GM12891 (cell line): ENCODE measurements at regions not wholly inside any gene's neighbourhood (a gene's known extent, or its start where the extent isn't known, plus 50 kb on each side); places are given as distances from the start of the nearest gene placed in this dataset.

Experiments
- POLR2A ChIP-seq: IDR thresholded peaks from 2 replicates; pipeline ENCODE4 v1.6.1; 2011; ENCODE audit warnings: low read depth, low read length, control low read depth
- POLR2AphosphoS5 ChIP-seq: IDR thresholded peaks from 2 replicates; pipeline ENCODE4 v1.6.1; 2011; ENCODE audit warnings: low read depth, low read length, control low read depth
- SPI1 ChIP-seq: IDR thresholded peaks from 2 replicates; pipeline ENCODE4 v1.6.1; 2011; ENCODE audit warnings: low read depth, low read length, control low read depth
- TAF1 ChIP-seq: IDR thresholded peaks from 2 replicates; pipeline ENCODE4 v1.6.1; 2011; ENCODE audit warnings: low read depth, low read length, control low read depth

DNA sequence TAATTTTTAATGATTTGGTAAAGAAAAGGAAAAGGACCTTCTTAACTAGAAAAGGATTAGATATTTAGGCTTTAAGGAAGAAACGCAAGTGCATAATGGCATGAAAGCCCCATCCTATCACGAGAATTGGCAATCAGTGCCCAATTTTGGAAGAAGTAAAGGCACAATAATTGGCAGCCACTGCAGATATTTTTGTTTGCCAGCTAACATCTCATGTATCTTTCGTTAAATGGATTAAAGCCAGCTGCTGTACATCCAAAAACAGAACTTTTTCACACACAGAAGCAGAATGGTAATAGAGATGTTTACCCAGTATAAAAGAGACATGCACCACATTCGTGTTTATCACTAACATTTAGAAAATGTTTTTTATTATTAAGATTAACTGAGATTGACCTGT lies 180.3 kb downstream of the C6orf118 start:
- TF ChIP-seq SPI1 (no peak), POLR2AphosphoS5 (no peak), POLR2A (no peak), TAF1 (no peak)
